ENCODE measurements at regions not wholly inside any gene's neighbourhood (a gene's known extent, or its start where the extent isn't known, plus 50 kb on each side); places are given as distances from the start of the nearest gene placed in this dataset.

GRCh38 chr7:114297121-114297520 lies 117.5 kb upstream of the FOXP2 start:
- CTCF ChIA-PET: no interaction called here

GRCh38 chr7:114295522-114295921 lies 119.1 kb upstream of the FOXP2 start:
- ChIA-PET POLR2A (no interaction called here), CTCF (interaction anchor here (0.6 kb wide), 1 partner anchor 288 kb away, joined by 3 read pairs; no protein-coding TSS in a partner anchor)
- Histone ChIP-seq H3K27ac (ENCODE audit: low read depth in 2 of 2, low read length in 1 of 2) (no peak overlapping the region), H2AFZ (ENCODE audit: low read depth) (no peak overlapping the region), H3K9ac (no peak overlapping the region), H3K9me2 (no peaks in the 10 kb centered on the region), H3K4me1 (ENCODE audit: control insufficient read depth in 1 of 2, insufficient read depth in 2 of 2, low read depth in 1 of 2, low read length in 1 of 2) (no peaks in the 10 kb centered on the region), H3K4me2 (no peak overlapping the region), H3F3A (replicated peaks; ENCODE audit: insufficient read depth) (no peaks in the 10 kb centered on the region), H3K79me2 (ENCODE audit: insufficient read depth) (no peaks in the 10 kb centered on the region), H3K4me3 (ENCODE audit: low read depth in 2 of 2, low read length in 1 of 2) (no peak overlapping the region), H3K36me3 (replicated peaks in 1 of 2; ENCODE audit: control insufficient read depth in 1 of 2, insufficient read depth in 2 of 2, low read length in 1 of 2) (no peaks in the 10 kb centered on the region), H4K20me1 (ENCODE audit: insufficient read depth) (no peaks in the 10 kb centered on the region), H3K27me3 (ENCODE audit: insufficient read depth) (no peaks in the 10 kb centered on the region), H3K9me3 (no peaks in the 10 kb centered on the region)
- no peak for TF ChIP-seq FOXJ3 (CRISPR knock-in tag; IDR thresholded peaks at IDR 0.05)
- TF ChIP-seq RCOR1 (IDR thresholded peaks at IDR 0.05; ENCODE audit: low read length): no peak
- no peak for TF ChIP-seq EP300 (IDR thresholded peaks at IDR 0.05; ENCODE audit: borderline replicate concordance in 1 of 2, low read depth in 1 of 2, low read length in 1 of 2)
- TF ChIP-seq, protein P1, sequence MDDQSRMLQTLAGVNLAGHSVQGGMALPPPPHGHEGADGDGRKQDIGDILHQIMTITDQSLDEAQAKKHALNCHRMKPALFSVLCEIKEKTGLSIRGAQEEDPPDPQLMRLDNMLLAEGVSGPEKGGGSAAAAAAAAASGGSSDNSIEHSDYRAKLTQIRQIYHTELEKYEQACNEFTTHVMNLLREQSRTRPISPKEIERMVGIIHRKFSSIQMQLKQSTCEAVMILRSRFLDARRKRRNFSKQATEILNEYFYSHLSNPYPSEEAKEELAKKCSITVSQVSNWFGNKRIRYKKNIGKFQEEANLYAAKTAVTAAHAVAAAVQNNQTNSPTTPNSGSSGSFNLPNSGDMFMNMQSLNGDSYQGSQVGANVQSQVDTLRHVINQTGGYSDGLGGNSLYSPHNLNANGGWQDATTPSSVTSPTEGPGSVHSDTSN (IDR thresholded peaks at IDR 0.05): no peak
- no peak for TF ChIP-seq GATA2 (CRISPR knock-in tag; IDR thresholded peaks at IDR 0.05)
- TF ChIP-seq NRF1 (IDR thresholded peaks at IDR 0.05; ENCODE audit: low read depth, low read length): no peak
- no peak for TF ChIP-seq TCF12 (IDR thresholded peaks at IDR 0.05)
- no peak for TF ChIP-seq NFIC (IDR thresholded peaks at IDR 0.05; ENCODE audit: borderline replicate concordance)
- no peak for TF ChIP-seq JUND (IDR thresholded peaks at IDR 0.05)
- TF ChIP-seq RFX5 (IDR thresholded peaks at IDR 0.05; ENCODE audit: low read length): no peak
- TF ChIP-seq FOSL2 (IDR thresholded peaks at IDR 0.05; ENCODE audit: borderline replicate concordance, low read depth): no peak
- no peak for TF ChIP-seq MEF2A (IDR thresholded peaks at IDR 0.05; ENCODE audit: borderline replicate concordance, low read depth)
- no peak for TF ChIP-seq CTCF (IDR thresholded peaks at IDR 0.05)
- TF ChIP-seq IRF3 (IDR thresholded peaks at IDR 0.05; ENCODE audit: low read depth, low read length): no peak
- no peak for TF ChIP-seq RXRA (IDR thresholded peaks at IDR 0.05; ENCODE audit: borderline replicate concordance, low read depth)
- no peak for TF ChIP-seq YY1 (IDR thresholded peaks at IDR 0.05; ENCODE audit: low read depth)
- no peak for TF ChIP-seq CHD2 (IDR thresholded peaks at IDR 0.05; ENCODE audit: low read length, partially characterized antibody)
- TF ChIP-seq MAX (IDR thresholded peaks at IDR 0.05; ENCODE audit: low read depth): no peak
- no peak for TF ChIP-seq GABPA (IDR thresholded peaks at IDR 0.05; ENCODE audit: low read depth)
- TF ChIP-seq MXI1 (IDR thresholded peaks at IDR 0.05; ENCODE audit: low read depth, low read length): no peak
- DNase-seq: no peak
- 3% methylated on average over 1 of the region's 1 CpG for WGBS (ENCODE audit: low lambda C conversion rate)

More at GRCh38 chr7:114297121-114297520, 117.5 kb upstream of the FOXP2 start:
- no peaks in the 10 kb centered on the region for H3K79me2 ChIP-seq (ENCODE audit: insufficient read depth)
- 0 out of 2 replicates have a peak overlapping the region, but pooled peaks have one; percentile 2 for H2AFZ ChIP-seq (ENCODE audit: low read depth)
- H3K9ac ChIP-seq: no peak overlapping the region
- POLR2A ChIA-PET: no interaction called here
- H3K9me2 ChIP-seq: no peaks in the 10 kb centered on the region
- no peaks in the 10 kb centered on the region for H3K27me3 ChIP-seq (ENCODE audit: insufficient read depth)
- no peak overlapping the region for H3K4me2 ChIP-seq
- DNase-seq: no peak
- no peaks in the 10 kb centered on the region for H3K9me3 ChIP-seq
- H3F3A ChIP-seq (replicated peaks; ENCODE audit: insufficient read depth): no peaks in the 10 kb centered on the region
- no peaks in the 10 kb centered on the region for H3K36me3 ChIP-seq (replicated peaks in 1 of 2; ENCODE audit: control insufficient read depth in 1 of 2, insufficient read depth in 2 of 2, low read length in 1 of 2)
- no peaks in the 10 kb centered on the region for H3K4me1 ChIP-seq (ENCODE audit: control insufficient read depth in 1 of 2, insufficient read depth in 2 of 2, low read depth in 1 of 2, low read length in 1 of 2)
- H3K4me3 ChIP-seq (ENCODE audit: low read depth in 2 of 2, low read length in 1 of 2): no peak overlapping the region
- TF ChIP-seq TAF1 (IDR thresholded peaks at IDR 0.05; ENCODE audit: borderline replicate concordance, low read depth, low read length) (no peak), POLR2AphosphoS5 (IDR thresholded peaks at IDR 0.05; ENCODE audit: low read depth, low read length) (no peak), YY1 (IDR thresholded peaks at IDR 0.05; ENCODE audit: low read depth) (no peak)
- H3K27ac ChIP-seq (ENCODE audit: low read depth in 2 of 2, low read length in 1 of 2): no peak overlapping the region
- 5% methylated on average over 16 of the region's 16 CpGs for WGBS (ENCODE audit: low lambda C conversion rate)
- H4K20me1 ChIP-seq (ENCODE audit: insufficient read depth): no peaks in the 10 kb centered on the region

Measured in SK-N-SH (cell line).